NCI-H2196 (cell line): ENCODE measurements at regions not wholly inside any gene's neighbourhood (a gene's known extent, or its start where the extent isn't known, plus 50 kb on each side); places are given as distances from the start of the nearest gene placed in this dataset.
A peak's percentile ranks its signal among the peaks of the same experiment; 100 is the strongest.

ENCODE experiments used
- DNase-seq: peaks from one replicate; lab custom pipeline; 2025; ENCODE audit not compliant: unreplicated experiment; lab: John Stamatoyannopoulos, UW

DNA sequence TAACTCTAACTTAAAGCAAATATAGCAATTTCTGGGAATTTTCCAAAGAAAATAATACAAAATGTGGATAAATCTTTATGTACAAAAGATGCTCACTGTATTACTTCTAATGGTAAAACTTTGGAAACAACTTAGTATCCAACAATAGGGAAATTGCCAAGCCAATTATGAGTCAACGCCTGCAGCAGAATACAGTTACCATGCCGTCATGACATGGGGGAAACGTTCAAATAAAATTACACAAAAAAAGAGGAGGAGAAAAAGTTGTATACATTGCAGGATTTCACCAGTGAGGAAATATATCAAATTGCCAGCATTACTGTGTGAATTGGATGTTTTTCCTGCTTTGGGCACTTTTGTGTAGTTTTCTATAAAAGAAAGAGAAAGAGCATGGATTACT is 469.6 kb downstream of the SOX9 start:
- DNase-seq, result no peak

DNA sequence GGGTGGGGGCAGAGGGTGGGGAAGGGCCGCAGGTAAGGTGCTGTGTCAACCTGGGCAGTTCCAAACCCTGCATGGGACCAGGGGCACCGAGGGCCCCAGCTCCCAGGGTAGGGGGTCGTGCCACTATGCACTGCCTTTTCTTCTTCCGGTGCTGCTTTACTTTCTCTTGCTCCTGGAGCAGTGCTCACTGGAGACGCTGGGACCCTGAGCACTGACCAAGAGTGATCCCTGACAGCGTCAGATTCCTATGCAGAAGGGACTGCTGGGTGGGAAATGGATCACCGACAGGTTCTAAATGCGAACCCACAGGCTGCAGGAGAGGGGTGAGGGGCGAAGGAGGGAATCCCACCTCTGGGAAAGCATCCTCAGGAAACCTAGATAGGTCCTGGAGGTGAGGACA is 470.1 kb downstream of the SOX9 start:
- no peak for DNase-seq

DNA sequence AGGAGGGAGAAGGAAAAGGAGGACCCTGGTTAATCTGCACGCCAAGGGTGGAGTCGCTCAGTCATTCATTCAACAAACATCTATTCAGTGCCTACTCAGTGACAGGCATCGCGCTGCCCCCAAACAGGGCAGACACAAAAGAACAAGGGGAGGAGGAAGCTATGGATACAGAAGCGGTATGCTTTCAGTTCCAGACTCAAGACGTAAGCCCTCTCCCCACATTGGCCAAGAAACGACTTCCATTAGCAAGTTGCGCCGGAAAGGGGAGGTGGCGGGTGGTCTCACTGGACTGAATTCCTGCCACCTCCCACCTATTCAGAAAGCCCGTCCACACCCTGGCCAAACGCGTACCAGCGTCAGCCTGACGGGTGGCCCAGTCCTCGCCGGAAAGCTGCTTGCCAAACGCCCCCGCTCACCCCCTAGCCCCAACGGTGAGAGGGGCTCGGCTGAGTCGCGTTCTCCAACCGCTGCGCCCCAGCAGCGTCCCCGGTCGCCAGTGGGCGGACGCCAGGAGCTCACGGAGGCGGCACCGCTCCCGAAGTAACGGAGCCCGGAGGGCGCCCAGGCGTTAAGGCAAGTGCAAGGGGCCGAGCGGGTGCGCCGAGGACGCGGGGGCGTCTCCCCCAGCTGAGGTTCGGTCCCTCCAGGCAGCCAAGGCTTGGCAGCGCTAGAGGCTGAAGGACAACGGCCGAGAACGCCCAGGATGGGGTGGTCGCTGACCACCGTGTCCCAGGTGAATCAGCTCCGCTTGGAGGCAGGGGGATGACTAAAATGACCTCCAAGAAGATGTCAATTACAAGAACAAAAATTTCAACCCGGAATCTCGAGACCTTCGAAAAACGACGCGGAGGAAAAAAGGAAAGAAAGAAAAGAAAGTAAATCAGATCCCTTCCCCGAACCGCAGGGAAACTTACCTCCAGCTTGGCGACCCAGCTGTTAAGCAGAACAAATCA is 470.7 kb downstream of the SOX9 start:
- no peak for DNase-seq

DNA sequence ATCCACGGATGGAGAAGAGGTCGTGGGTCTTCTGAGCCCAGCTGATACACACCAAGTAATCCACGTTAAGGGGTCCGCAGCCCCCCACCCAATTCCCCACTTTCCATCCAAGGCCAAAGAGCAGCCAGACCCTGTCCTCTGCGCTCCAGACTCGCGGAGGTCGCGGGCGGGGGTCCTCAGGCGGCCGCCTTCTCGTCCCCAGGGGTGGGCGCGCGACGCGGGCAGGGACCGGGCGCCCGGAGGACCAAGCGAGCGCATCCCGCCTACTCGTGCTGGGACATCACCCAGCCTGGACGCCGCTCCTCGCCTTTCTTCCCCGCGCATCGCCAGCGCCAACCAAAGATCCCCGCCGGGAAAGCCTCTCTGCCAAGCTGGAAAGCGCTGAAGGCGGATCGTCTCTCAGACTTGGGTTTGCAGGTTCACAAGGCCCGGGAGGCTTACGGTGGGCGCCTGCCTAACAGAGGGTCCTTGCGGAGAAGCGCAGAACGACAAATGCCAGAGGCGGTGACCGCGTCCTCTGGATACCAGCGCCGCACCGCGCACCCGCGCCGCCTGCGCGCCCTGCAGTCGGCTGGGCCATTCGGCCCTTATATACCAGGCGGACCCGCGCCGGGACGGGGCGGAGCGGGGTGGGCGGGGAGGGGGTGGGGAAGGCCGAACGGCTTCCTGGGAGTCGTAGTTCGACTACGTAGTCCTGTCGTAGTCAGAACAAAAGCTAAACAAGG is 471.6 kb downstream of the SOX9 start:
- peak; percentile 87 for DNase-seq

DNA sequence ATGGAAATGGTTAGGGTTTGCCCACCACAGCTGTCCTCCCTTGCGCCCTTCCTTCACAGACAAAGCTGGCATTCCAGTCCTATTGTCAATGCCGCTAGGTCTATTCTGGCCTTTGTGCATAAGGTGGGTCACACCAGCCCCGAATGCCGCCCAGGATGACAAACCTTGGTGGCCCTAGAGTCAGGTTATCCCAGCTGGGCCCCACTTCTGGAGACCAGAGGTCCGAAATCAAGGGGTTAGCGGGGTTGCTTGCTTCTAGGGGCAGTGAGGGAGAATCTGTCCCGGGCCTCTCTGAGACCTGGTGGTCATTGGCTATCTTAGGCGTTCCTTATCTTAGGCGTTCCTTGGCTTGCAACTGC is 472.1 kb downstream of the SOX9 start:
- no peak for DNase-seq

DNA sequence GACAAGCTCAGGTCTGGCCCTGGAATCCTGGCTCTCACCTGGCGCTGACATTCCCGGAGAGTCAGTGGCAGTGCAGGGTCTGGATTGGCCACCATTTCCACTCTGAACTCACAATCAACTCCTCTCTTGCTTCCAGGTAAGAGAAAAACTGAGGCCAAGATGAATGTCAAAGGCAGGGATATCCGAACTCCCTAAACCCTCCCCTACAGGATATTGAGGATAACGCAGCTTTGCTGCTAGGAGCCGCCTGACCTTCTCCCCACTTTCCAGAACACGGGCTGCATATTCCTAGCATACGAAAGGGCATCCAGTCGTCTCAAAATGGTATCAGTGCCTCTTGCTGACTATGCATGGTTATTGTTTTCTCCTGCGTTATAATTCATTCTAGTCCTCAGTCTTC is 473.4 kb downstream of the SOX9 start:
- no peak for DNase-seq
